ENCODE measurements at regions not wholly inside any gene's neighbourhood (a gene's known extent, or its start where the extent isn't known, plus 50 kb on each side); places are given as distances from the start of the nearest gene placed in this dataset.

GRCh38 chr2:107776362-107776761, 50.3 kb upstream of the RGPD4 start:
- no peak for DNase-seq (ENCODE audit: low spot score)
- H2BK120ac ChIP-seq (ENCODE audit: low read depth, low read length) = no peak overlapping the region
- no peak overlapping the region for H2BK5ac ChIP-seq (ENCODE audit: low read length)
- H2BK12ac ChIP-seq (ENCODE audit: low read length) = no peak overlapping the region
- no peaks in the 10 kb centered on the region for H3K36me3 ChIP-seq (replicated peaks in 1 of 2; ENCODE audit: control insufficient read depth in 2 of 2, insufficient read depth in 2 of 2, low read length in 2 of 2)
- no CpG with 5 or more reads among the region's 2 CpGs for WGBS, 2 donors (ENCODE audit: extremely low coverage in 2 of 2, insufficient read length in 2 of 2, insufficient replicate concordance in 1 of 2)
- no peak overlapping the region for H2AK5ac ChIP-seq (ENCODE audit: low read depth, low read length)
- no peaks in the 10 kb centered on the region for H3K9me3 ChIP-seq (replicated peaks in 1 of 2; ENCODE audit: control insufficient read depth in 2 of 2, insufficient read depth in 1 of 2, low read depth in 1 of 2, low read length in 2 of 2)
- no peak overlapping the region for H3K4me2 ChIP-seq (ENCODE audit: insufficient read depth, low read length, poor library complexity, severe bottlenecking)
- H3K79me1 ChIP-seq (ENCODE audit: low read depth, low read length) = no peaks in the 10 kb centered on the region
- H4K8ac ChIP-seq (ENCODE audit: low read depth, low read length) = no peak overlapping the region
- H3K23ac ChIP-seq (ENCODE audit: low read depth, low read length, poor library complexity) = no peak overlapping the region
- H3K27ac ChIP-seq (replicated peaks; ENCODE audit: low read length) = no peak overlapping the region
- no peak overlapping the region for H3K18ac ChIP-seq (ENCODE audit: low read length)
- H3K14ac ChIP-seq (ENCODE audit: low read length) = no peak overlapping the region
- H2BK15ac ChIP-seq (ENCODE audit: low read length) = no peak overlapping the region
- no peak overlapping the region for H2AFZ ChIP-seq (ENCODE audit: low read length)
- H3K4ac ChIP-seq (ENCODE audit: low read length) = no peak overlapping the region
- H3K4me3 ChIP-seq (ENCODE audit: low read length in 2 of 2) = no peak overlapping the region
- H3K4me1 ChIP-seq (ENCODE audit: control insufficient read depth in 2 of 2, insufficient read depth in 1 of 2, low read depth in 1 of 2, low read length in 2 of 2) = peaks cover 0 to 3% of the 10 kb centered on the region in 2 donors
- no peak overlapping the region for H4K91ac ChIP-seq (ENCODE audit: low read depth, low read length, poor library complexity)
- no peaks in the 10 kb centered on the region for H3K27me3 ChIP-seq (ENCODE audit: control insufficient read depth in 3 of 3, insufficient read depth in 3 of 3, low read depth in 1 of 3, low read length in 3 of 3)
- H3K9ac ChIP-seq (ENCODE audit: low read depth, low read length, poor library complexity) = no peak overlapping the region
